Muscle of leg (tissue), 3 donors: ENCODE measurements at regions not wholly inside any gene's neighbourhood (a gene's known extent, or its start where the extent isn't known, plus 50 kb on each side); places are given as distances from the start of the nearest gene placed in this dataset.
"Not testable (repeated sequence)": the region's sequence is repeated elsewhere in the genome, so short reads cannot be mapped to it uniquely, and the experiment has no call there.

Source experiments
- DNase-seq: peaks from one replicate; pipeline ENCODE4 v3.0.0; 2013
- H3K27ac ChIP-seq: one replicate; pipeline ENCODE4 v1.5.1; 2013; ENCODE audit warnings: mild to moderate bottlenecking, low read length, control low read depth
- H3K27me3 ChIP-seq: one replicate; pipeline ENCODE4 v1.6.1; 2013; ENCODE audit warnings: low read length; ENCODE audit not compliant: control insufficient read depth, insufficient read depth
- H3K36me3 ChIP-seq: one replicate; pipeline ENCODE4 v1.6.1; 2013; ENCODE audit warnings: low read length; ENCODE audit not compliant: control insufficient read depth, insufficient read depth
- H3K4me1 ChIP-seq: one replicate; pipeline ENCODE4 v1.6.1; 2013; ENCODE audit warnings: low read length; ENCODE audit not compliant: control insufficient read depth, insufficient read depth
- H3K4me3 ChIP-seq: one replicate; pipeline ENCODE4 v1.5.1; 2013; ENCODE audit warnings: low read length, control low read depth
- H3K9me3 ChIP-seq: replicated peaks from 2 replicates; pipeline ENCODE4 v1.6.1; 2013; ENCODE audit warnings: low read depth, low read length; ENCODE audit not compliant: control insufficient read depth
- WGBS: methylation state at CpG from one replicate; pipeline ENCODE4 v1.1.5; 2013; ENCODE audit warnings: missing lambda C conversion rate; ENCODE audit not compliant: insufficient coverage; 5-methylcytosine and 5-hydroxymethylcytosine counted together

- not testable (repeated sequence) for H3K9me3 ChIP-seq, H3K27me3 ChIP-seq, H3K4me3 ChIP-seq, H3K4me1 ChIP-seq, DNase-seq, H3K36me3 ChIP-seq, H3K27ac ChIP-seq
- WGBS: 64% methylated on average over 3 of the region's 9 CpGs
Measured at GRCh38 chr11:67744231-67744630, 69.8 kb upstream of the ALDH3B2 start.

GRCh38 chr11:67738231-67738630 lies 63.8 kb upstream of the ALDH3B2 start:
- H3K4me3 ChIP-seq, H3K9me3 ChIP-seq, H3K4me1 ChIP-seq, H3K36me3 ChIP-seq, H3K27me3 ChIP-seq, DNase-seq, H3K27ac ChIP-seq: not testable (repeated sequence)
- 65% methylated on average over 8 of the region's 14 CpGs for WGBS

GRCh38 chr11:67737562-67738080 lies 63.2 kb upstream of the ALDH3B2 start:
- H3K9me3 ChIP-seq, H3K4me3 ChIP-seq, H3K27me3 ChIP-seq, H3K4me1 ChIP-seq, H3K36me3 ChIP-seq, H3K27ac ChIP-seq, DNase-seq: not testable (repeated sequence)
- WGBS: 100% methylated on average over 5 of the region's 9 CpGs

- H3K27ac ChIP-seq: no peak overlapping the region
- no peaks in the 10 kb centered on the region for H3K9me3 ChIP-seq
- H3K4me1 ChIP-seq: peaks cover 4% of the 10 kb centered on the region
- WGBS: 13% methylated on average over 11 of the region's 42 CpGs
- no peak for DNase-seq
- peaks cover 6% of the 10 kb centered on the region for H3K27me3 ChIP-seq
- no peaks in the 10 kb centered on the region for H3K36me3 ChIP-seq
- no peak overlapping the region for H3K4me3 ChIP-seq
Measured at GRCh38 chr11:67732045-67732787, 57.8 kb upstream of the ALDH3B2 start.

GRCh38 chr11:67731583-67731982 lies 57.2 kb upstream of the ALDH3B2 start:
- H3K4me3 ChIP-seq: no peak overlapping the region
- peaks cover 4% of the 10 kb centered on the region for H3K4me1 ChIP-seq
- no peaks in the 10 kb centered on the region for H3K9me3 ChIP-seq
- DNase-seq: no peak
- no peaks in the 10 kb centered on the region for H3K36me3 ChIP-seq
- H3K27ac ChIP-seq: no peak overlapping the region
- peaks cover 6% of the 10 kb centered on the region for H3K27me3 ChIP-seq
- no CpG with 5 or more reads among the region's 14 CpGs for WGBS

- not testable (repeated sequence) for H3K4me3 ChIP-seq, H3K9me3 ChIP-seq, H3K27me3 ChIP-seq, H3K27ac ChIP-seq, DNase-seq, H3K36me3 ChIP-seq, H3K4me1 ChIP-seq
- WGBS: 59% methylated on average over 3 of the region's 3 CpGs
Measured at GRCh38 chr11:67728163-67728571, 53.7 kb upstream of the ALDH3B2 start.

GRCh38 chr11:67727066-67728040 lies 52.9 kb upstream of the ALDH3B2 start:
- not testable (repeated sequence) for H3K4me3 ChIP-seq, H3K36me3 ChIP-seq, H3K4me1 ChIP-seq, H3K27ac ChIP-seq, H3K27me3 ChIP-seq, DNase-seq, H3K9me3 ChIP-seq
- 76% methylated on average over 4 of the region's 19 CpGs for WGBS
